WTC11 (cell line): ENCODE measurements at regions not wholly inside any gene's neighbourhood (a gene's known extent, or its start where the extent isn't known, plus 50 kb on each side); places are given as distances from the start of the nearest gene placed in this dataset.

Source experiments
- ATF2 ChIP-seq: sonication (generic); formaldehyde crosslinking; IDR thresholded peaks from 2 replicates; pipeline ENCODE4 v1.8.1; 2022; ENCODE audit warnings: low read depth, missing genetic modification reagents, borderline replicate concordance
- CTCF ChIP-seq: fragments of 200-600 bp; IDR thresholded peaks from 2 replicates; pipeline ENCODE4 v1.8.0; 2022; ENCODE audit warnings: antibody characterized with exemption
- HMGXB4 ChIP-seq: sonication (generic); formaldehyde crosslinking; IDR thresholded peaks from 2 replicates; pipeline ENCODE4 v1.8.1; 2023; ENCODE audit warnings: mild to moderate bottlenecking, moderate library complexity, missing genetic modification reagents
- JUN ChIP-seq: sonication (generic); formaldehyde crosslinking; IDR thresholded peaks from 2 replicates; pipeline ENCODE4 v1.8.0; 2023; ENCODE audit warnings: mild to moderate bottlenecking, missing genetic modification reagents
- TEAD4 ChIP-seq: sonication (generic); formaldehyde crosslinking; IDR thresholded peaks from 2 replicates; pipeline ENCODE4 v1.8.0; 2022; ENCODE audit warnings: mild to moderate bottlenecking, missing genetic modification reagents
- TP53 ChIP-seq: sonication (generic); formaldehyde crosslinking; IDR thresholded peaks from 2 replicates; pipeline ENCODE4 v1.8.1; 2023; ENCODE audit warnings: mild to moderate bottlenecking, missing genetic modification reagents

- TF ChIP-seq CTCF = no peak
- no peak for TF ChIP-seq JUN (CRISPR knock-in tag)
- no peak for TF ChIP-seq ATF2 (CRISPR knock-in tag)
- TF ChIP-seq TEAD4 (CRISPR knock-in tag) = no peak
- TF ChIP-seq HMGXB4 (CRISPR knock-in tag) = no peak
- no peak for TF ChIP-seq TP53 (CRISPR knock-in tag)
Measured at GRCh38 chr4:122083351-122083750, 68.8 kb upstream of the BLTP1 start.
